HG03025 (cell line): ENCODE measurements at regions not wholly inside any gene's neighbourhood (a gene's known extent, or its start where the extent isn't known, plus 50 kb on each side); places are given as distances from the start of the nearest gene placed in this dataset.

Source experiments
- ATAC-seq: cut with Tn5 transposase; IDR thresholded peaks from one replicate; pipeline ENCODE4 v1.9.1; 2021; ENCODE audit warnings: mild to moderate bottlenecking, moderate library complexity; ENCODE audit not compliant: unreplicated experiment, low FRiP score

GRCh38 chr15:31151301-31152233, 50.0 kb upstream of the TRPM1 start:
- no peak for ATAC-seq

- no peak for ATAC-seq
Observed at GRCh38 chr15:31153531-31153930, 52.0 kb upstream of the TRPM1 start.

DNA sequence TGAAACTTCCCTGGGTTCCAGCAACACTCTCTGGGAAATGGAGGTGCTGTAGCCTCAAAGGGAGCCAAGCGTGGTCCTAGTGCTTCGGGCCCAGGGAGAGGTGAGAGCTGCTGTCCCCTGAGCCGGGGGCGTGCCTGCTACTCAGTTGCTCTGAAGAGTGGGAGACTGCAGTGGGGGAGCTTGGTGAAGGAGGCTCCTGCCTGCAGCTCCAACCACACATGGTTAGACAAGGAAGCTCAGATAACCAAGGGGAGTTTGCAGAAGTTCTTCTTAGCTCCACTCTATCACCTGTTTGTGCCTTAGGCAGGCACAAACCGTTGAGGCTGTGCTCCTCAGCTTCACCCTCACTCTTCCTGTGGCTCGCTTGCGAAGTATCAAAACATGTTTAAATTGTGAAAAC, 53.6 kb upstream of the TRPM1 start:
- no peak for ATAC-seq

- no peak for ATAC-seq
Observed at GRCh38 chr15:31156226-31156625, 54.7 kb upstream of the TRPM1 start.

GRCh38 chr15:31156808-31157207, 55.3 kb upstream of the TRPM1 start:
- no peak for ATAC-seq

DNA sequence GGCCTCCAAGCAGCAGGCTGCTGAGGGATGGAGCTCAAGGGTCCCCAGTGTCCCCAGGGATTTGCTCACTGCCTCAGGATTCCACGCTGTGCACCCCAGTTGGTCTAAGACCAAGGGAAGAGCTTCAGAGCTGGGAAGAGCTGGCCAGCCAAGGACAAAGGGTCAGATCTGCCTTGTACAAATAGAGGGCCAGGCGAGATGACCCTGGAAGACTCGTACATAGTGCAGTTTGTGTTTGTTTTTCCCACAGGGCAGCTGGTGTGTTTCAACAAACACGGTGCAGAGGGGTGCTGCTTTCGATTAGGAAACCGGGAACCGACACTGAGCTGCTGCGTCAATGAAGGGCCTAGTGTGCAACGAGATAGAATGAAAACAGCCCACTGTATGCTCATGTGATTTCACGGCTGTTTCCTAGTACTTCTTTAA, 56.1 kb upstream of the TRPM1 start:
- ATAC-seq = no peak

DNA sequence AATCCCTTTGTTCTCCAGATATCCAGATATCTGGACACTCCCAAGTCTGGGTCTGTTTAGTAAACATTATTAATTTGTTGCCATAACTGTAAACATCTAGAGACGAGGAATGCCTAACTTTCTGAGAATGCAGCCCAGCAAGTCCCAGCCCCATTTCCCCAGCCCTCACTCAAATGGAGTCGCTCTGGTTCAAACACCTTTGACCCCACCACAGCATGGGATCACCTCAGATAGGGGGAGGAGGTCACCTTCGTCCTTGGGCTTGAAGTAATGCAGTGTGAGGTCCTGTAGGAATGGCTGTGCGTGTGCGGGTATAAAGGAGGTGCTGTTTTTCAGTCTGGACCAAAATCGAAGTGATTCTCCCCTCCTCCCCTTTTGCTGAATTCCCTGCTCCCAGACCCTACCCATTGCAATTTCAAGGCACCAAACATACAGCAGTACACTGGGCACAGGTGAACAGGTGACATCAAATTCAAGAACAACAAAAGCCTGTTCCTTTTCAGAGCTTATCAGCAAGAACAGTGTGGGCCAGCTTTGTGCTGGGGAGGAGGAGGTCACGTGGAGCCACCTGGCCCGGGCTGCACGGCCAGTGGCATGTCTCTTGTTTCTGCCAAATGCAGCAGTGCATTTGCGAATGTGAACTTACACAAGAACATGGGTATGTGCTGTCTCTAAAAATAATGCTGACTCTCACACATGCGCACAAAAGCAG, 57.5 kb upstream of the TRPM1 start:
- ATAC-seq = no peak

- no peak for ATAC-seq
Observed at GRCh38 chr15:31159837-31160236, 58.3 kb upstream of the TRPM1 start.

- no peak for ATAC-seq
Observed at GRCh38 chr15:31160297-31160696, 58.8 kb upstream of the TRPM1 start.

DNA sequence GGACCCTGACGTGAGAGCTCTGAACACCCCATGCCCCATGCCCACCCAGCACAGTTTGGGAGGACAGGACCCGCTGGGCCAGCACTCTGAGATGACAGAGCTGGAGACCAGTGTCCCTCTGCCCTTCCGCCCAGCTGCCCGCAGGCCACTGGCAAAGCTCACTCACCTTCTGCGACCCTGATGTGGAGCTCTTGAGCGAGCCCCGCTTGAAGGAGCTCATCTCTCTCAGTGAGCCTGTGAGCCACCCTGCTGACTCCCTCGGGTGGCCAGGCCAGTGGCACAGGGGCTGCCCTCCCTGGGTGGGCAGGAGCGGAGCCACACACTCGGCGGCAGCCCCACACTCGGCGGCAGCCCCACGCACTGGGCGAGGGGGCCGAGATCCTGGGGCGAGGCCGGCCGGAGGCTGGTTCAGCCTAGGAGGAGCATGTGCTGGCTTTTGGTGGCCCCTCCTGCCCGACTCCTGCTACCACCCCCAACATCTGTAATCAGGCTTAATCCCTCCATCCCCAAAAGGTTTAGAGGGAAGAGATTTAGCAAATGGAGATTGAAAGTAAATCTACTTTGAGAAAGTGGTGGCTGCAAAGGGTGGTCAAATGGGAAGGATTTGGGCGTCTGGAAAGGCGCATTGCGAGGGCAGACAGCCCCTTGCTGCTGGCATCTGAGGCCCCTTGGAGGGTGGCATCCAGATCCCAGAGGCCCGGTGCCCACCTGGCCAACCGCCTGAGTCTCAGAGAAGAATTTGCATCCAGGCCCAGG, 59.4 kb upstream of the TRPM1 start:
- ATAC-seq = no peak

GRCh38 chr15:31161951-31162350, 60.4 kb upstream of the TRPM1 start:
- ATAC-seq = no peak

DNA sequence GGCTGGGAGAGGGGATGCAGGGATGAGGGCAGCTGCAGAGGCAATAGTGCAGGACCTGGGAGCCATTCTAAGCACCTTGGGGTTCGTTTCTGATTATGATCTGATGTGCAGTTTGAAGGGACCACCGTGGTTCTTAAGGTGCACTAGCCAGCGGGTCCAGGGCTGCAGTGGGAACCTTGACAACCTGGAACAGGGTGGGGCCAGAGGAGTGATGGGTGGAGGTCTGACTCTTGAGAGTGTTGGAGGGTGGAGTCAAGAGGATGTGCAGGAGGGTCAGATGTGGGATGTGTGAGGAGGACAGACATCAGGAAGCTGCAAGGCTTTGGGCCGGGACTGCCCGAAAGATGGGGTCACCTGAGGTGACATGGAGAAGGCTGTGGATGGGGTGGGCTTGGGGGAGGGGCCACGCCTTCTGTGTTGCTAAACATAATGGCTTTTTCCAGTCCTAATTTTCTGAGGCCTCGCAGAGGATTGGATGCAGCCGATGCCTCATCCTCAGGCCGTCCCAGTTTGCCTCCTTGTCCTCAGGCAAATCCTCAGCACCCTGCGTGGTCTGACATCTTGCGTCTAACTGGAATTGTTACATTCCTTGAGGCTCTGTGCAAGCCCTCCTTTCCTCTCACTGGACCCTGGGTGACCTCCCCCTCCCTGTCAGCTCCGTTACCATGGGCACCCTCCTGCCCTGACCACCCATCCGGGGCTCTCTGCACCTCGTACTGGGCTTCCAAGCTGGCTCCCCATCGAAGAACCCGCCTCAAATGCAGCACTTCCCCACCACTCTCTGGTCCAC, 61.4 kb upstream of the TRPM1 start:
- ATAC-seq = no peak

- no peak for ATAC-seq
Observed at GRCh38 chr15:31163769-31164572, 62.4 kb upstream of the TRPM1 start.

GRCh38 chr15:31164573-31164912, 63.0 kb upstream of the TRPM1 start:
- ATAC-seq = no peak

DNA sequence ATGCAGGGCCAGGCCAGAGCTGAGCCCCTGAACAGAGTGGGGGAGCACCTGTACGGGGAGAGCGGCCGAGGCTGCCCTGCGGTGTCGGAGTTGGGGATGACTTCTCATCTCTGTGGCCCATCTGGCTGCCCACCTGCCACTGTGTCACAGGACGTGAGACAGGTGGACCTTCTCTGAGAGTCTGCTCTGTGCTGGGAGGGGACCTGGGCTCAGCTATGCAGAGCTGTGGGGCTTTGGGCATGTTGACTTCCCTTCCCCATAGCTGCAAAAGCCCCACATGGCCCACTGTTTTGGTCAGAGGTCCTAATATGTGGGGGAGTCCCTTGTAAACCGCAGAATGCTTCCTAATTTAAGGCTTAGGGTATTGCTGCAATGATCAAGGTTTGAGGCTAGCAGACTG, 68.0 kb upstream of the TRPM1 start:
- no peak for ATAC-seq

DNA sequence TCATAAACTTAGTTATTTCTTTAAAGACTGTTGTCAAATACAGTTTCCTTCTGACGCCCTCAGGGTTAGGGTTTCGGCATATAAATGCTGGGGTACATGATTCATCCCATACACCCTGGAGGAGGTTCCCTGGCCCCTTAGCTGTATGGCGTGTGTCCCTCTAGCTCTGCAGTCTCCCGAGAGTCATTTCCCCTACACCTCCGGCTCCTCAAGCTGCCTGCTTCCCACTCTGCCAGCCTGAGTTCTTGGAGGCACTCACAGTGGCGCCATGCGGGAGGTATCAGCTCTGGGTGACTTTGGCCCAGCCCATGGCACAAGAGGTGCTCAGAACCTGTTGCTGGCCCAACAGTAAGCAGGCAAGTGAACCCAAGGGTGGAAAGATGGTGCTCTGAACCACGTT, 70.2 kb upstream of the TRPM1 start:
- ATAC-seq = no peak

DNA sequence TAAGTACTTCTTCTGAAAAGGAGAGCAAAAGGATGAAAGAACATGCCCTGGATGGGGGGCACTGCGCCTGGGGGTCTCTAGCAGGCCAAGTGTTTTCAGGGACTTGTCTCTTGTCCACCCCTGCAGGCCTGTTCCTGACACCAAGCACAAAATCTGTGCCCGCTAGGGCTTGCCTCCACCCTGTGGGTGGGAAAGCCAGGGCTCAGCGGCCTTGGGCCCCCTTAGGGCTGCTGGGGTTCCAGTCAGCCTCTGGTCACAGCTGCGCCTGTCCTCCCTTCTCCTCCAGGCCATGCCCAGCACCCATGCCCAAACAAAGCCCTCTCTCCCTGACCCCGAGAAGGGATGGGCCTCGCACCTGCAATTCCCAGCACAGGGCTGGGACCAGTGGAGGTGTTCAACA, 71.1 kb upstream of the TRPM1 start:
- ATAC-seq = no peak

GRCh38 chr15:31173790-31174450, 72.4 kb upstream of the TRPM1 start:
- no peak for ATAC-seq

GRCh38 chr15:31175484-31175883, 74.0 kb upstream of the TRPM1 start:
- no peak for ATAC-seq
